Skeletal muscle tissue (tissue), 3 donors: ENCODE measurements at regions not wholly inside any gene's neighbourhood (a gene's known extent, or its start where the extent isn't known, plus 50 kb on each side); places are given as distances from the start of the nearest gene placed in this dataset.

Source experiments
- H3K27ac ChIP-seq: one replicate; pipeline ENCODE4 v1.7.0; 2013; ENCODE audit warnings: mild to moderate bottlenecking, low read depth, low read length, inconsistent platforms
- H3K27me3 ChIP-seq, 3 donors: one replicate each; pipeline ENCODE4 v1.7.0; 2013; ENCODE audit warnings: low read length in 3 of 3; ENCODE audit not compliant: control insufficient read depth in 3 of 3, insufficient read depth in 3 of 3
- H3K36me3 ChIP-seq, 3 donors: one replicate each; pipeline ENCODE4 v1.7.0; 2013; ENCODE audit warnings: low read length in 3 of 3; ENCODE audit not compliant: control insufficient read depth in 3 of 3, insufficient read depth in 3 of 3
- H3K4me1 ChIP-seq, 3 donors: one replicate each; pipeline ENCODE4 v1.7.0; 2013; ENCODE audit warnings: low read length in 3 of 3, mild to moderate bottlenecking in 3 of 3; ENCODE audit not compliant: control insufficient read depth in 3 of 3, insufficient read depth in 3 of 3
- H3K4me3 ChIP-seq, 3 donors: one replicate each; pipeline ENCODE4 v1.7.0; 2013; ENCODE audit warnings: low read length in 3 of 3
- H3K9ac ChIP-seq, 3 donors: one replicate each; pipeline ENCODE4 v1.7.0; 2013; ENCODE audit warnings: low read length in 3 of 3, mild to moderate bottlenecking in 3 of 3, moderate library complexity in 2 of 3, low read depth in 1 of 3
- H3K9me3 ChIP-seq, 3 donors: one replicate each; pipeline ENCODE4 v1.7.0; 2013; ENCODE audit warnings: low read length in 3 of 3; ENCODE audit not compliant: control insufficient read depth in 3 of 3
- donor health status: Osteomylitis.

DNA sequence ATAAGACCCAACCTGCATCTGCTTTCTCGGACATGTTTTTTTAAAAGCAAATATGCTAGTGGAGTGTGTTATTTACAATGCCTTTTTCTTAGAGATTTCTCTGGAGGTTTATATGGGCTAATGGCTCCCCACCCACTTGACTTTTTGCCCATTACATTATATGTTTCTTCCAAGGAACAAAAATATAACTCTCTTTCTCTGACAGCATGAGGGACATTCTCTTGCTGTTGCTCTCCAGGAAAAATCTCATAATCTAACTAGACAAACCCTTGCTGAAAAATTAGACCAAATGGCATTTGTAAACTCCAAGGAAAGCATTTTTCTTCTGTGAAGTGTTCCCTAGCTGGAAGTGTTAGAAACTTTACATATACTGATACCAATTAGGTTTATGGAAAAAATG, 213.7 kb downstream of the PRL start:
- H3K9me3 ChIP-seq, result peaks cover 0 to 2% (median 0%) of the 10 kb centered on the region in 3 donors
- H3K9ac ChIP-seq, result no peak overlapping the region
- H3K27ac ChIP-seq, result no peak overlapping the region
- H3K4me1 ChIP-seq, result no peaks in the 10 kb centered on the region
- no peaks in the 10 kb centered on the region for H3K27me3 ChIP-seq
- no peaks in the 10 kb centered on the region for H3K36me3 ChIP-seq
- no peak overlapping the region for H3K4me3 ChIP-seq

DNA sequence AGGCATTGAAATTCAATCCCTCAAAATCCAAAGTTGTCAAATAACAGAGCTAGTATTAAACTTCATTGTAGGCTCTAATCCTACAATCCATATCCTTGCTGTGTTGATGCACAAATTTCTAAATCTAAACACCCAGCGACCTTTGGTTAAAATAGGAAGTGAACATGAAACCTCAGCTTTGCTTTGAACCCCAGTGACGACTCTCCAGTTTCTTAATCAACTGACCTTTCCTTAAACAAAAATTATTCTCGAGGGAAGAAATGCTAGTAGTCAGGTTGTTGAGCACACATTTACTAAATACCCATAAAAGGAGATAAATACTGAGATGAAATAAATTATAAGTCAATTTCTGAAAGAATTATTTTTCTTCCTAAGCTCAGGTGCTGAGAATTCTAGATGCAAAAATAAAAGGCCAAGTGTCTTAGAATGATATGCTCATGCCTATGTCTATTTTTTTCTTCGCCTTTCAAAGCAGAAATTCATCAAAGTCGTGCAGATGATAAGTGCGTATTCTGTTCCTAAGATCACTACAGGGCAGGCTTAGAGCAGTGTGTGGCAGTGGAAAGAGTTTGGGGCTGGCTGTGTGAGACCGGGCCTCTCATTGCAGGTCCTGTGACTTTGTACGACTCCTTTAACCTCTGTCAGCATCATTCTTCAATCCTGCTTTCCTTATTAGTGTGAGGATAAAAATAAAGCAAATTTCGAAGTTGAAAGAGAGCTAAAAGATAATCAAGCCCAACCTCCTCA, 208.7 kb downstream of the PRL start:
- Histone ChIP-seq H3K27ac (no peak overlapping the region), H3K9me3 (peaks cover 0 to 2% (median 0%) of the 10 kb centered on the region in 3 donors), H3K36me3 (no peaks in the 10 kb centered on the region), H3K4me3 (no peak overlapping the region), H3K9ac (no peak overlapping the region), H3K4me1 (no peaks in the 10 kb centered on the region), H3K27me3 (no peaks in the 10 kb centered on the region)

DNA sequence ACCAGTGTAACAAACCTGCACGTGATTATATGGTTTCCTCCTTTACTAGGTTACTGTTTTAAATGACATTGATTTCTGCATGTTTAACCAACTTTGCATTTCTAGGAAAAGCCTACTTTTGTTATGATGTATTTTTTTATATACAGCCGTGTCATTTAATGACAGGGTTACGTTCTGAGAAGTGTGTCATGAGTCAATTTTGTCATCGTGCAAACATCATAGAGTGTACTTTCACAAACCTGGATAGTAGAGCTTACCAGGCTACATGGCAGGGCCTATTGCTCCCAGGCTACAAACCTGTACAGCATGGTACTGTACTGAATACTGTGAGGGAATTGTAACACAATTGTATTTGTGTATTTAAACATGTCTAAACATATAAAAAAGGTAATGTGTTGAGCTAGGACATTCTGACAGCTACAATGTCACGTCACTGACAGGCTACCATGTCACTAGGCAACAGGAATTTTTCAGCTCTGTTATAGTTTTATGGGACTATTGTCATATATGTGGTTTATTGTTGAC, 205.3 kb downstream of the PRL start:
- no peak overlapping the region for H3K27ac ChIP-seq
- H3K4me3 ChIP-seq, result no peak overlapping the region
- no peak overlapping the region for H3K9ac ChIP-seq
- no peaks in the 10 kb centered on the region for H3K4me1 ChIP-seq
- H3K36me3 ChIP-seq, result no peaks in the 10 kb centered on the region
- H3K27me3 ChIP-seq, result no peaks in the 10 kb centered on the region
- H3K9me3 ChIP-seq, result no peaks in the 10 kb centered on the region

DNA sequence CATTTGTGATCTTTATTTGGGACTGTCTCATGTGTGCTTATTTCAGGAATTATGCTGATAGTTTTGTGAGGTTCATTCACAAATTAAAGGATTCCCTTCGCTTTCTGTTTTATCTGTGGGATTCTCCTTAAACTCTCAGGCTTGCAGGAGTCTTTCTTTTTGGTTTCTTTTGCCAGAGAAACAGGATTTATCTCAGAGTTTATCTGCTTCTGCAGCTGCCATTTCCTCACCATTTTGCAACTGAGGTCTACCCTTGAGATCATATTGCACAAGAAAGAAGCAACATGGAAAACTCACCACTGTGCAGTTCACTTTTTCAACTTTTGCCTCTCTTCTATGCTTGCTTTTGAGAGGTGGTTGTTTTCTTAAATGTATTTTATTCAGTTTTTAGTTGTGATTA, 201.0 kb downstream of the PRL start:
- no peak overlapping the region for H3K27ac ChIP-seq
- H3K36me3 ChIP-seq, result no peaks in the 10 kb centered on the region
- H3K9me3 ChIP-seq, result no peaks in the 10 kb centered on the region
- no peak overlapping the region for H3K4me3 ChIP-seq
- H3K9ac ChIP-seq, result no peak overlapping the region
- no peaks in the 10 kb centered on the region for H3K4me1 ChIP-seq
- no peaks in the 10 kb centered on the region for H3K27me3 ChIP-seq

DNA sequence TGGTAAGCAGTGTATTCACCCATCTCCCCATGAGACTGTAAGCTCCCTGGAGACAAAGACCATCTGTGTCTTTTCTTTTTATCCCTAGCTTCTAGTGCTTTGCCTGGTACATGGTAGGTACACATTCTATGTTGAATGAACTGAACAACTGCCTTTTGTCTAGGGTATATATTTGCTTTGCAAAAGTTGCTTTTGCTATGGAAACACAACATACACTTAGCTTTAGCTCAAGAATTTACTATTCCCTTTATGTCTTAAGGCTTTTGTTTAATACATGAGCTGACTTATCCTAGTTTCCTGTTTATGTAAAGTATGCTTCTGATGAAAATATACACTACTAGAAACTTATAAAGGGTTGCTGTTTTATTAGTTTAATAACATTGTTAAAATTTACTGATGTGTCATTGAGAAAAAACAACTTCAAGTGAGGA, 198.2 kb downstream of the PRL start:
- H3K9ac ChIP-seq, result no peak overlapping the region
- no peaks in the 10 kb centered on the region for H3K9me3 ChIP-seq
- H3K36me3 ChIP-seq, result no peaks in the 10 kb centered on the region
- no peaks in the 10 kb centered on the region for H3K27me3 ChIP-seq
- H3K4me3 ChIP-seq, result no peak overlapping the region
- no peak overlapping the region for H3K27ac ChIP-seq
- H3K4me1 ChIP-seq, result no peaks in the 10 kb centered on the region

DNA sequence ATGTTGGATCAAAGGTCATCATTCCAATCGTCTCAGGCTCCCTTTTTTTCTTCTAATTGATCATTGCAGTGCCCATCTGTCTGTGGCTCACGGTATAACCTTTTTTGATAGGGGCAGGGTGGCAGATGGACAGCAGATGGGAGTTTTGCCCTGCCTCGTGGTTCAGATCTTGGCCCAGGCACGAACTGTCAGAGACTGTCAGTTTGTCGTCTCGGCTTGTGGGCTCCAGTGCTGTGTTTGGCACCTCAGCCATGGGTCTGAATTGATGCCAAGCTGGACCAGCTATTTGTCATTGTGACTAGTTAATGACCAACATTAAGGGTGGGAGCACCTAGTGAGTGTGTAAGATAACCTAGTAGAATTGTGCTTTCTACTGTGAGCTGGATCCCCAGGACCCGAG, 197.6 kb downstream of the PRL start:
- H3K4me3 ChIP-seq, result no peak overlapping the region
- no peaks in the 10 kb centered on the region for H3K27me3 ChIP-seq
- no peaks in the 10 kb centered on the region for H3K4me1 ChIP-seq
- no peak overlapping the region for H3K27ac ChIP-seq
- no peaks in the 10 kb centered on the region for H3K36me3 ChIP-seq
- no peak overlapping the region for H3K9ac ChIP-seq
- H3K9me3 ChIP-seq, result no peaks in the 10 kb centered on the region

DNA sequence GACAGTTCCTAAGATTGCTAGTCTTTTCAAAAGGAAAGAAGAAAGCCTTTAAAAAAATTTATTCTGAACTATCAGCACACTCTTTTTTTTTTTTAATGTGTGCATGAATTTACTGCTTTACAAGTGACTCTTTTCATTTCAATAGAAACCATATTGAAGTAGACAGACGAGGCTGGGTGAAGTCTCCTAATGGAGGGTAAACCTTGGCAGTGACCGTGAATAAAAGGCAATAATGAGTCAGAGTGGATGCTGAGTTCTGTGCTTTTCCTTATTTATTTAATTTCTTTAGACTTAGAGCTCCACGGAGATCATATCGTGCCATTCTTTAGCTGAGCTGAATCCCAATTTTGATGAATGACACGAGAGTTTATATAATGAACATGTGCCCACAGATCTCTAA, 196.9 kb downstream of the PRL start:
- Histone ChIP-seq H3K4me3 (no peak overlapping the region), H3K36me3 (no peaks in the 10 kb centered on the region), H3K27ac (no peak overlapping the region), H3K4me1 (no peaks in the 10 kb centered on the region), H3K9ac (no peak overlapping the region), H3K27me3 (no peaks in the 10 kb centered on the region), H3K9me3 (no peaks in the 10 kb centered on the region)

DNA sequence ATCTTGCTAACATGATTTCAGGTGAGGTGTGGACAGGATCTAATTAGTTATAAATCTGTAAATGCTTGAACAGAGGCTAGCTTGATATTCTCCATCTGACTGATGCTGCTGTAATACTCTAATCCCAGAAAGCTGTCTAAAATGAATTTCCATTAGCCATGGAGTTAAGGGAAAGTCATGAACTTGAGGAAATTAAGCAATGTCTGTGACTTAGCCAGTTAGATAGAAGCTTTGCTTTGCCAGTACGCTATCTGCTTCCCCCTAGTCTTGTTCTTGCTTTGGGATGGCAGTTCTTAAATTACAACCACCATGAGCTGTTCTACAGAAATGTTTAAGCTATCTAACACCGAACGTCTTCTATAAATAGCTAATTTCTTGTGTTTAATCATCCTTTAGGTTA, 195.7 kb downstream of the PRL start:
- no peak overlapping the region for H3K4me3 ChIP-seq
- no peaks in the 10 kb centered on the region for H3K9me3 ChIP-seq
- H3K27me3 ChIP-seq, result no peaks in the 10 kb centered on the region

DNA sequence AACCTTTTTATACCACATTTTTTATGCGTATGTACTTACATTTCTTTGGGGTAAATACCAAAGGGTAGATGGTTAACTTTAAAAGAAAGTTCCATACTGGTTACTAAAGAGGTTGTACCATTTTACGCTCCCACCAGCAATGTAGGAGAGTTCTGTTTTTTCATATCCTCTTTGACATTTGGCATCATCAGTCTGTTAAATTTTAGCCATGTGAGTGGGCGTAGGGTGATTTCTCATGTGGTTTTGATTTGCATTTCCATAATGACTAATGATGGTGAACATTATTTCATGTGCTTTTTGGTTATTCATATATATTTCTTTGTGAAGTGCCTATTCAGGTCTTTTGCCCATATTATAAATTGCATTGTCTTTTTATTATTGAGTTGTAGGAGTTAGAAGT, 194.2 kb downstream of the PRL start:
- Histone ChIP-seq H3K4me3 (no peak overlapping the region), H3K9me3 (no peaks in the 10 kb centered on the region), H3K36me3 (no peaks in the 10 kb centered on the region), H3K27me3 (no peaks in the 10 kb centered on the region), H3K4me1 (no peaks in the 10 kb centered on the region), H3K9ac (no peak overlapping the region), H3K27ac (no peak overlapping the region)

More for the DNA sequence above, 195.7 kb downstream of the PRL start:
- Histone ChIP-seq H3K4me1 (no peaks in the 10 kb centered on the region), H3K36me3 (no peaks in the 10 kb centered on the region), H3K9ac (no peak overlapping the region), H3K27ac (no peak overlapping the region)

DNA sequence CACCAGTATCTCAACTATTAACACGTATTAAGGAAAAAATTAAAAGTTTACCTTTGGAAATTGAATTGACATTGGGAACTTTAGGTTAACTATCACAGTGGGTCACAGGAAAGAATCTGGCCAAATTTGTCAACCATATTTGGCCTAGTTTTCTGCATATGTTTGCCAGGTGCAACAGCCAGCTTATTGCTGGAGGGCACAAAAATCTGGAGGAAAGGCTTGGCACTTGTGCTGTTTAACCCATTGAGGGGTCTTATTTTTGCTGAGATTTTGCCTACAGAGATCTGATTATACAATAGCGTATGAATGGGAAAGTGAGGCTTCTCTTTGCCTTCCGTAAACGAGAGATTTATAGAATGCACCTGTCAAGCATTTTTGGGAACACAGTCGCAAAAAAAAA, 190.4 kb downstream of the PRL start:
- no peaks in the 10 kb centered on the region for H3K9me3 ChIP-seq
- H3K4me3 ChIP-seq, result no peak overlapping the region
- no peaks in the 10 kb centered on the region for H3K27me3 ChIP-seq
- H3K36me3 ChIP-seq, result no peaks in the 10 kb centered on the region
- no peaks in the 10 kb centered on the region for H3K4me1 ChIP-seq
- H3K9ac ChIP-seq, result no peak overlapping the region
- H3K27ac ChIP-seq, result no peak overlapping the region
